ENCODE measurements at regions not wholly inside any gene's neighbourhood (a gene's known extent, or its start where the extent isn't known, plus 50 kb on each side); places are given as distances from the start of the nearest gene placed in this dataset.

GRCh38 chr5:122673343-122673742 lies 101.5 kb upstream of the SNX2 start:
- TF ChIP-seq FOXM1 (IDR thresholded peaks at IDR 0.05; ENCODE audit: borderline replicate concordance) (no peak), L3MBTL2 (conservative IDR thresholded peaks at IDR 0.05) (no peak), ARNT (IDR thresholded peaks at IDR 0.05) (no peak), HDGF (IDR thresholded peaks at IDR 0.05; ENCODE audit: borderline replicate concordance) (no peak), BHLHE40 (IDR thresholded peaks at IDR 0.05; ENCODE audit: borderline replicate concordance) (no peak), FOXK2 (IDR thresholded peaks at IDR 0.05) (no peak), PKNOX1 (IDR thresholded peaks at IDR 0.05) (no peak), SUZ12 (IDR thresholded peaks at IDR 0.05) (no peak), ELF4 (IDR thresholded peaks at IDR 0.05) (no peak), SP1 (IDR thresholded peaks at IDR 0.05) (no peak), CTBP1 (IDR thresholded peaks at IDR 0.05; ENCODE audit: borderline replicate concordance) (no peak)
